ENCODE measurements at regions not wholly inside any gene's neighbourhood (a gene's known extent, or its start where the extent isn't known, plus 50 kb on each side); places are given as distances from the start of the nearest gene placed in this dataset.

GRCh38 chr4:53682196-53682595, 90.9 kb upstream of the LNX1 start:
- DNase-seq (ENCODE audit: extremely low read depth in 1 of 11, low read depth in 9 of 11, low spot score in 4 of 11) = no peak

DNA sequence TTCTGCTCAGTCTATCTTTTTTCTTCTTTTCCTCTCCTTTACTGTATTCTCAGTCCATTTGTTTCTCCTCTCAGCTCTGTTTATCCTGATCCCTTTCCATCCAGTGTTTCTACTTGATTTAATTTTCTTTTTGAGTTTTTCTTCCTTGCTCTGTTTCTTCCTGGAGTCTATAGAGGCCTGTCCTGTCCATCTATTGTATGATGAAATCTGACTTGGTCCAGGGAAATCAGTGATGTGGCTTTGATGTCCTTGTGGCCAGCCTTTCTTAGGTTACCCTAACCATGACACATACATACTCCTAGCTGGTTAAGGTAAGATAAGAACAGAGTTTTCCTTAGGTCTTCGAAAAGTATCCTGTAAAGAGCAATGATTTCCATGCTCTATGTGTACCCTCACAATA, 89.3 kb upstream of the LNX1 start:
- DNase-seq (ENCODE audit: extremely low read depth in 1 of 11, low read depth in 9 of 11, low spot score in 4 of 11) = no peak

DNA sequence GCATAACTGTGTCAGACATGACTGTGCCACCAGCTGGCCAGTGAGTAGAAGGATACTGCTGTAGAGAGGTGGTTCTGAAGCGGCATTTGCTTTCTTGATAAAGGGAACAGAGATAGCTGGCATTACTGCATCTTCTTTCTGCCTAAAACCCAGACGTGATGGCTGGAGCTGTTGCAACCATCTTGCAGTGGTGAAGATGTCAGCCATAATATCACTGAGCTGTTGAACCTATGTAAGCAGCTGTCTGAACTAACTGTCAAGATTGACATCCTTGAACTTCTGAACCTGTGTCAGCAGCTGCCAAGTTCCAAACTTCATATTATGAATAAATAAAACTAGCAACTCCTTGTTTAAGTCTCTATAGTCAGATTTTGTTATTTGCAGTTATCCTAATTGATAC, 88.9 kb upstream of the LNX1 start:
- DNase-seq (ENCODE audit: extremely low read depth in 1 of 11, low read depth in 9 of 11, low spot score in 4 of 11) = no peak

GRCh38 chr4:53676402-53676871, 85.2 kb upstream of the LNX1 start:
- no peak for DNase-seq (ENCODE audit: extremely low read depth in 1 of 11, low read depth in 9 of 11, low spot score in 4 of 11)

DNA sequence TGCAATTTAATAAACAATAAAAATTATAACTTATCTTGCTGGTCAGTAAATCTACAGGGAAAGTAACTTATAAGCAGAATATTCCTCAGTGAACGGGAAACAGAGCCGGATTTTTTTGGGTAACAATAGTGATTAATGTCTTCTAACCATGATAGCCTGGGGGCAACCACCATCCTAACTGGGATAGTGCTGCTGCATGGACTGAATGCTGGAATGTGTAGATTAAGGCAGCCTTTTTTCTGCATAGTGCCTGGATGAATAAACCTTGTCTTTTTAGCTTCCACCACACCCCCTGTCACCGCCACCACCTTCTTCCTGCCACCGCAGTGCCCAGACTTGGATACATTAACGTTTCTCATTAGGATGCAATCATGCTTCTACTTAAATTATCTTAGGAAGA, 83.6 kb upstream of the LNX1 start:
- DNase-seq (ENCODE audit: extremely low read depth in 1 of 11, low read depth in 9 of 11, low spot score in 4 of 11) = no peak

DNA sequence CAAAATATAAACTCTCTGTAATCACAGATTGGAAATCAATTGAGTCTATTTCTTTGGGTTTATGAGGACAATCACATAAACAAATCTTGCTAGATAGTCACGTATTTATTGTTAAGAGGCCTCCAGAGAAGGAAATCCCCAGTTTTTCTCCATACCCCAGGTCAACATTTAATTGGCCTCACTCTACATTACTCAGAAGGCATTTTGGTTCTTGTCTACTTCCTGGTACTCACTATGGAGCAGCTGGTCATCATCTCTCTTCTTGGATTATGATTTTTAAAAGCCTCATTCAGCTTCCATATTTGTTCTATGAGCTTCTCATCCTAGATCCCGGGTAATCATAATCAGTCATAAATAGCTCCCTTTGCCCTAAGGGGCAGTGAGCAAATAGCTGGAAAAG, 81.6 kb upstream of the LNX1 start:
- DNase-seq (ENCODE audit: extremely low read depth in 1 of 11, low read depth in 9 of 11, low spot score in 4 of 11) = no peak

- DNase-seq (ENCODE audit: extremely low read depth in 1 of 11, low read depth in 9 of 11, low spot score in 4 of 11) = no peak
Measured at GRCh38 chr4:53671757-53672156, 80.5 kb upstream of the LNX1 start.

- no peak for DNase-seq (ENCODE audit: extremely low read depth in 1 of 11, low read depth in 9 of 11, low spot score in 4 of 11)
Measured at GRCh38 chr4:53659737-53660136, 68.5 kb upstream of the LNX1 start.

GRCh38 chr4:53659112-53659511, 67.8 kb upstream of the LNX1 start:
- DNase-seq (ENCODE audit: extremely low read depth in 1 of 11, low read depth in 9 of 11, low spot score in 4 of 11) = no peak

- no peak for DNase-seq (ENCODE audit: extremely low read depth in 1 of 11, low read depth in 9 of 11, low spot score in 4 of 11)
Measured at GRCh38 chr4:53658029-53658428, 66.7 kb upstream of the LNX1 start.

DNA sequence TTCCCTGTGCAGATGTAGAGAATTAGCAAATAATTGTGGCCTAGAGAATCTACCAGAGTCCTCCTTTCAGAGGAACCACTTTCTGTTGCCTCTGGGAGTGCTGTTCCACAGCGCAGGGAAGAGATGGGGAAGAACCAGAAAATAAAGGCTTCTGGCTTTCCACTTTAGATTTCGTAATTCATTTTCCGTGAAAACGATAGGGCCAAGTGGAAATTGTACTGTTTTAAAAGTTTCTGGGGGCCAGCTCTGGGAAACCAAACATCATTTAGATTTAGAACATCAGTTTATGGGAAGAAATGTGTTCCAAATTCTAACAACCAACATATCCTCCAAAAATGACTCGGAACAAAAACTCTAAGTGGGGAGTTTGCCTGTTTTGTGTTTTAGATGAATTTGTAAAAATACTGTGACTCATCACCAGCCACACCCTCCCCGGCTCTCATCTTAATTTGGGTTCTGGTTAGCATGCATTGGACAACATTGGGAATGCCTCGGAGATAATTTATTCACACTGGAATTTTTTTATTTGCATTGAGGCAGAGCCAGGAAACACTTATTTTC, 65.2 kb upstream of the LNX1 start:
- no peak for DNase-seq (ENCODE audit: extremely low read depth in 1 of 11, low read depth in 9 of 11, low spot score in 4 of 11)

- DNase-seq (ENCODE audit: extremely low read depth in 1 of 11, low read depth in 9 of 11, low spot score in 4 of 11) = peak in 1 of 11 donors; percentile 39
Measured at GRCh38 chr4:53654300-53654758, 63.0 kb upstream of the LNX1 start.

DNA sequence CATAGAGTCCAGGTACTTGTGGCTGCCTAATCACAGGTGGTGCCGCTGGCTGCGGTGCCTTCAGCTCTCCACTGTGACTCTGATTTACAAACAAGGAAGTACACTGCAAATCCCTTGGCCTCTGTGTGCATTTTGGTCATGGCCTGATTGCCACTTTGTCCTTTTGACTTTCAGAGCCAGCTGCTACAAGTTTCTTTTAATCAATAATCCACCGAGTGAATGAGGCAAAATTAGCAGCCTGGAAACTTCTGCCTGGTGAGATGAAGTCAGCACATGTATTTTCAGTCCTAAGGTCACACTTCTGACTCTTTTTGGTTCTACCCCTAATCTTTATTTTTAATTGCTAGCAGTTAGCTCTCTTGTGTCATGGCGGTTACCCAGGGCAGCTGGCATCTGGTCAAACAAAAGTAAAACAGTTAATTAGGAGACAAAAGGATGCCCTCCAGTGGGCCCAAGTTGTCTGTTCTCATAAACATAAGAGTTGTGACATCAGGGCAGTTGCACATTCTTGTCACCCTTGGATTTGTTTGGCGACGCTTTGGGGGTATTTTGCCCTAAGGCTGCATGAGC, 62.3 kb upstream of the LNX1 start:
- DNase-seq (ENCODE audit: extremely low read depth in 1 of 11, low read depth in 9 of 11, low spot score in 4 of 11) = peak in 2 of 11 donors; percentile 39 to 65

DNA sequence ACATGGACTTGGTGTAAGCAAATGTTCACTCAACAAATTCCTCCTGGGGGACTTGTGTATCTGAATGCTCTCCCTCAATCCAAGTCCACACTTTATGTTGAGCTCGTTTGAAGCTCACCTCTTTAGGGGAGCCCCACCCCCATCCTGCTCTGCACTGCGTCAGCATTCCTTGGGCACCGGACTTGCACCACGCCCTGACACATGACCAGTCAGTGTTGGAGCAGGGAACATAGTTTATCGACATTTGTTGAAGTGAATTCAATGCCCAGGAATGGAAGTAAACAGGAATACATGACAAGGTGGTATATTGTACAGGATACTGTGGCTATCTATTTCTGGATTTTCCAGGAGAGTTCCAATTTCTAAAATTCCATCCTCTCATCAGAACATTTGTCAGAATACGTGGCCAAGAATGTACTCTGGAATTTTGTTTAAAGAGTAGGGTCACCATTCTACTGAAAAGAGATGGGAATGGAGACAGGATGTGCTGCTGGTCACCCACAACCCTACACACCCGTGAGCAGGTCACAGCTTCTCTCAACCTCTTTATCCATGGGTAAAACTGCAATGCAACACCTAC, 60.0 kb upstream of the LNX1 start:
- DNase-seq (ENCODE audit: extremely low read depth in 1 of 11, low read depth in 9 of 11, low spot score in 4 of 11) = no peak

- DNase-seq (ENCODE audit: extremely low read depth in 1 of 11, low read depth in 9 of 11, low spot score in 4 of 11) = no peak
Measured at GRCh38 chr4:53649357-53649756, 58.1 kb upstream of the LNX1 start.

DNA sequence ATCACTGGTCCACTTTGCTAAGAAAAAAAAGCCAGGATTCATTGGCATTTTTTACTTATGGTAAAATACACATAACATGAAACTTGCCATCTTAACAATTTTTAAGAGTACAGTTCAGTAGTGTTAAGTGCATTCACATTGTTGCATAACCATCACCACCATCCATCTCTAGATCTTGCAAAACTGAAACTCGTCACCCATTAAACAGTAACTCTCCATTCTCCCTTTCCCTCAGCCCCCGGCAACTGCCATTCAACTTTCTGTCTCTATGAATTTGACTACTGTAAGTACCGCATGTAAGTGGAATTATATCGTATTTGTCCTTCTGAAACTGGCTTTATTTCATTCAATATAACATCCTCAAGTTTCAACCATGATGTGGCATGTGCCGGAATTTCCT, 56.3 kb upstream of the LNX1 start:
- no peak for DNase-seq (ENCODE audit: extremely low read depth in 1 of 11, low read depth in 9 of 11, low spot score in 4 of 11)

DNA sequence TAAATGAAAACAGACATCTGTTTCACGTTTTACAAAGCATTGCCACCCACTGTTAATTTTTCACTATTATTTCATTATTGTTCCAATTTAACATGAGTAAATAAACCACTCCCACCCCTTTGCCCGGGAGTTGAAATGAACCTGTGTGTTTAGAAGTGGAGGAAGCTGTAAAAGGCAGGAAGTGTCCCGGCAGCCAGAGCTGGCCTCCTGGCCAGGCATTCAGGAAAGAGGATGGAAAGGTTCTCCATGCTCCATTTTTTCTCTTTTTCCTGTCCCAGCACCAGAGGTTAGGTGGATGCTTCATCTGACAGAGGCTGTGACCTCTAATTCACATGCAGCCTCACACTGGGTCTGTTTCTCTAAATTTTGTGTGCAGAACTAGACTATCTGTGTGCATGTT, 55.5 kb upstream of the LNX1 start:
- no peak for DNase-seq (ENCODE audit: extremely low read depth in 1 of 11, low read depth in 9 of 11, low spot score in 4 of 11)

DNA sequence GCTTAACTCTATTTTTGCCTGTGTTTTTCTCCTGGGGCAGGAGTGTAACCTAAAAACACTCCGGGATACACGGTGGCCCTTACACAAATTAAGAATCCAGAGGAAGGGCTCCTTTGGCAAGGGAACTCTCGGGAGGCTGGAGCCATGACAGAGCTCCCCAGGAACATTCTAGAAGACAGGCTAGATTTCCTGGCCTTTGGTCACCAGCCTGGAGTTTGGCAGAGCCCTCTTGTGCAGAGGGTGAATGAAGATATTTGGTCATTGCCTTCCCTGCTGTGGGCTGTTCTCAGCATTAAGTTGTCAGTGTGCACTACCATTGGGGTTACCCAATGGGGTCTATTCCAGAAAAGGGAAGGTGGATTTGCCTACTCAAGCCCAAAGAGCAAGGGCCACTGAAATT, 53.8 kb upstream of the LNX1 start:
- DNase-seq (ENCODE audit: extremely low read depth in 1 of 11, low read depth in 9 of 11, low spot score in 4 of 11) = no peak

DNA sequence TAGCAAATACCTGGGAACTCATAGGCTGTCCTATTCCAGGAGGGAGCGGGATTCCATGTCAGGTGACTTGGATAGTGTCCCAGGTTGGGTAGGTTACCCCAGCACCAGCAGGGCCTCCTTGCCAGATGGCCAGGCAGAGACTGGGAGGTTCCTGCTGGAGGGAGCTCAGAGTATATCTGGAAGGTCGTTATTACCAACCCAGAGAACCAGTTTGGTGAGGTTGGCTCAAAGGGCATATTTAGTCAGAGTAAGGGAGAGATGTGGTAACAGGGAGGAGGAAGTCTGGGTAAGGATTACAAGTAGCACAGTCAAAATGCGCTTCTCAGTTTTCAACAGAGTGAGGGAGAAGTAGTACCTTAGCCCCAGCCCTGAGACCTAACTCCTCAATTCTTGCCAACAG, 53.3 kb upstream of the LNX1 start:
- DNase-seq (ENCODE audit: extremely low read depth in 1 of 11, low read depth in 9 of 11, low spot score in 4 of 11) = no peak
